Retinal pigment epithelial cell (primary cell): ENCODE measurements at regions not wholly inside any gene's neighbourhood (a gene's known extent, or its start where the extent isn't known, plus 50 kb on each side); places are given as distances from the start of the nearest gene placed in this dataset.

Source experiments
- DNase-seq: peaks from one replicate; pipeline ENCODE4 v3.0.0-alpha.2; 2010; ENCODE audit warnings: low read depth
- H3K4me3 ChIP-seq: 2 replicates; pipeline ENCODE4 v1.5.1; 2011; ENCODE audit warnings: mild to moderate bottlenecking, low read length, control low read depth, moderate library complexity
- TF ChIP-seq, protein P1 (sequence below): conservative IDR thresholded peaks from 2 replicates; pipeline ENCODE4 v1.5.1; 2011; ENCODE audit warnings: low read depth, low read length, control low read depth, inconsistent platforms

DNA sequence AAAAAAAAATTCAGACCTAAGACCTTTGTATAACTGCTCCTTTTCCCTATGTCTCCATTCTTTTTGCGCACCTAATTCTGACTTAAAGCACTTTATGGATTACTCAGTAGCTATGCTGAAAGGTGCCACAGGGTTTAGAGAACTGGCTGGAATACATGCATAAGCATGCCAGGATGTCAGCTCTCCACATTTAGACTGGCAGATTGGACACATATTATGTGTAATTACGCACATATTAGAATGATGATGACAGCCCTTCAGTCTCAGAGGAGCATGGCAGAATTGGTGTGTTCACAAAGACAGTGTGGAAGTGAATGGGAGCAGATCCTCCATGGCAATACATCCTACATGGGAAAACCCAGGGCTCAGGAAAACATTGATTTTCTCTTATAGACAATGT, 108.1 kb upstream of the LSAMP start:
- DNase-seq = no peak
- no peak overlapping the region for H3K4me3 ChIP-seq
- TF ChIP-seq, protein P1, sequence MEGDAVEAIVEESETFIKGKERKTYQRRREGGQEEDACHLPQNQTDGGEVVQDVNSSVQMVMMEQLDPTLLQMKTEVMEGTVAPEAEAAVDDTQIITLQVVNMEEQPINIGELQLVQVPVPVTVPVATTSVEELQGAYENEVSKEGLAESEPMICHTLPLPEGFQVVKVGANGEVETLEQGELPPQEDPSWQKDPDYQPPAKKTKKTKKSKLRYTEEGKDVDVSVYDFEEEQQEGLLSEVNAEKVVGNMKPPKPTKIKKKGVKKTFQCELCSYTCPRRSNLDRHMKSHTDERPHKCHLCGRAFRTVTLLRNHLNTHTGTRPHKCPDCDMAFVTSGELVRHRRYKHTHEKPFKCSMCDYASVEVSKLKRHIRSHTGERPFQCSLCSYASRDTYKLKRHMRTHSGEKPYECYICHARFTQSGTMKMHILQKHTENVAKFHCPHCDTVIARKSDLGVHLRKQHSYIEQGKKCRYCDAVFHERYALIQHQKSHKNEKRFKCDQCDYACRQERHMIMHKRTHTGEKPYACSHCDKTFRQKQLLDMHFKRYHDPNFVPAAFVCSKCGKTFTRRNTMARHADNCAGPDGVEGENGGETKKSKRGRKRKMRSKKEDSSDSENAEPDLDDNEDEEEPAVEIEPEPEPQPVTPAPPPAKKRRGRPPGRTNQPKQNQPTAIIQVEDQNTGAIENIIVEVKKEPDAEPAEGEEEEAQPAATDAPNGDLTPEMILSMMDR = no peak

DNA sequence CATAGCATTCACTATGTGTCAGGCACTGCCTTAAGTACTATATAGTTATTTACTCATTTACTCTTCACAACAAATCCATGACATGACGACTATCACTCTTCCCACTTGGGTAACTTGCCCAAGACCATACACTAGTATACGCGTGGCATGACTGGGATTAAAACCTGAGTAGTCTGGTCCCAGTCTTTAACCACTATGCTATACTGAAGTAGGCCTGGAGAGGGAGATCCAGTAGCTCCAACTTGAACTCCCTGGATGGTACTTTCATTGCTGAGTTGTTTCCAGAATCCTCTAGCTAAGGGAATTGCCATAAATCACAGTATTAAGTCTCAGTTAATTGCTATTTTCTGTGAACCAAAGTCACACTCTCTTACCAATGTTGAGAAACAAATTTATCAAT, 116.2 kb upstream of the LSAMP start:
- TF ChIP-seq, protein P1 = no peak
- DNase-seq = no peak
- no peak overlapping the region for H3K4me3 ChIP-seq

DNA sequence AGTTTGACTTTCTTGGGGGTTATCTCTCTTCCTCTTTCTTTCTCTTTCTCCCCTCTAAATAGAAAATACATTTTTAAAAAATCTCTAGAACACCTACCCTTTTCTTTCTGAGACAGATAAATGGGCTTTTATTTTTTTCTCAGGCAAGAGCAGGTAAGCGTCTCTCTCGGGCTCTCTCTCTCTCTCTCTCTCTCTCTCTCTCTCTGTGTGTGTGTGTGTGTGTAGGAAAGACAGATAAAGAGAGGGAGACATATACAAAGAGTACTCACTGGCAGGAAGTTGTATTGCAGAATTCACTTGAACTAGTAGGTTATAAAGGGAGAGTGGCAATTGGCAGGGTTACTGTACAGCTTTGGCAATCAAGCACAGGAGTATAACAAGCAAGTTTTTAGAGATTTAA, 118.1 kb upstream of the LSAMP start:
- H3K4me3 ChIP-seq = no peak overlapping the region
- DNase-seq = no peak
- TF ChIP-seq, protein P1 = no peak

DNA sequence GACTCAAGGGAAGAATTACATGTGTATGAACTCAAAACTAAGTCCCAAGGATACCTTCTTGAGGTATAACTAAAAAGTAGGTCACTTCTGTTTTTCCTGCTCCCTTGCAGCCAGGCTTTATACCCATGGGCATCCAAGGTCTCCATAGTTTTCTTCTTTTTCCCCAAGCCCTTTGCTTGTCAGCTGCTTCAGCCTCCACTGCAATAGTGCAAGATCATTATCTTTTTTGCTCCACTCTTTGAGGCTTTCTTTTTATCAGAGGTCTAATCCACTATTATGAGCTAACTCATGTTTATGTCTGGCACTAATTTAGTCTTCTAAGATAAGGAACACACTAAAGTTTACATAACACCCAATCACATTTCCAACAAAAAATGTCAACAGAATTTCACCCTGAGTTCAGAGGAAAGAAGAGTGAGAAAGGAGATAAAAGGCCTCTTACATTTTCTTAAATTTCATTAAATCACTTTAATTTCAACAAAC, 121.2 kb upstream of the LSAMP start:
- TF ChIP-seq, protein P1 = no peak
- H3K4me3 ChIP-seq = no peak overlapping the region
- no peak for DNase-seq

DNA sequence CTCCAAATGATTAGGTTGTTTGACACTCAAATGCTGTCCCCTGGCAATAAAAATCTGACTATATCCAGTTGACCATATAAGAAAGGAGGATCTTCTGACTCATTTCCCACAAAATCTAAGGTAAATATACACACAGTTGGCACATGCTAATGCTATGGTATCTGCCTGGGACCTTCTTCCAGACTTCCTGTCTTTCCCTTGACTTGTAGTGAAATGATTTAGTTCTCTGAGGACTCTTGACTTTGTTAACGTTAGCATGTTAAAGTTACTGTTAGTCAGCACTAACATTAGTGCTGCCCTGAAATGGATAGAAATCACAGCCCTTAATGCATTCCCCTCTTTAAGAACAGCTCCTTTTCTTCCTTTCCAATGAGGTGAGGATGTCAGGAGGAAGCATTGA, 124.3 kb upstream of the LSAMP start:
- no peak for DNase-seq
- no peak overlapping the region for H3K4me3 ChIP-seq
- TF ChIP-seq, protein P1 = no peak

DNA sequence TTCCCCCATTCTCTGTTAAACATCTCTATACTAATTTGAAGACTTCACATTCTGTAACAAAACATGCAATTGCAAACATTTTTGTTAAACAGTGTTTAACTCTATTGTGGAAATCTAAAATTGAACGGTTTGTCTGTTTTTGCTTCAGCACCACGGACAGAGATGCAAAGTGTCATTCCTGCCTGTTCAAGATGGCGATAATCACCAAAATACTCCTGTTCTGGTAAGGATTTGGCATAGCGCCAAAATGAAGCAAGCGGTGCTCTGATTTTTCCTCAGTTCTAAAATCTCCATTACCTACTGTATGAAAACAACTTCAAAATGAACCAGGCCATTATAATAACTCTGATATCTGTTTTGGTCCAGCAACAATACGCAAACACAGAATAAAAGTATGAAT, 129.7 kb upstream of the TUSC7 start:
- DNase-seq = no peak
- no peak overlapping the region for H3K4me3 ChIP-seq
- TF ChIP-seq, protein P1 = no peak

DNA sequence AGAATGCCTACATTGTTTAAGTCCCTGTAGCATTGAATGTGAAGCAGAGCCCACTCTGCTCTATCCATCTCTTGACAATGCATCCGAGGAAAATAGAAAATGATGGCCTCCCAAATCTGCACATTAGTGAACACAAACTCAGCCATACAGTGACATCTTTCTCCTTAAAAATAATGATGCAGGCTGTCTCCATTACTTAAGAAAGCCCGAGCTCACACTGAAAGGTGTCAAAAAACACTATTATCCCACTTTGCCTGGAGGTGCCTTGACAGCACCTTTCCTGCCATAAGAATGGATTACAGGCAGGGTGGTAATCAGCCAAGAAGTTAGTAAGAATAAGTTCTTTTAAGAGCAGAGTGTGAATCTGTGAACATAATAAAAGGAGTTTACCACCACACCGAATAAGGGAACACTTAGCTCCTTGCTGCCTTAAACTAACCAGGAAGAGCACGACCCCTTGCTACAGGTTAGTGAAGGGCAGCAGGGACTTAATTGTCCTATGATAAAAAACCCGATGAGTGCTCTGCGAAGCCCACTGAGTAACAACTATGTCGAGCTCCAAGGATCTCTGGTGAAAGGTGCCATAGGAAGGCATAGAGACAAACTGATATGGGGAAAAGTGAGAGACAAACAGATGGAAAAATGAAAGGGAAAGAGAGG, 123.2 kb upstream of the TUSC7 start:
- TF ChIP-seq, protein P1 = no peak
- no peak for DNase-seq
- H3K4me3 ChIP-seq = no peak overlapping the region
